GM12891 (cell line): ENCODE measurements at regions not wholly inside any gene's neighbourhood (a gene's known extent, or its start where the extent isn't known, plus 50 kb on each side); places are given as distances from the start of the nearest gene placed in this dataset.
"Not testable (repeated sequence)": the region's sequence is repeated elsewhere in the genome, so short reads cannot be mapped to it uniquely, and the experiment has no call there.

ENCODE experiments used
- DNase-seq: peaks from one replicate; pipeline ENCODE4 v3.0.0; 2011; ENCODE audit warnings: low spot score; ENCODE audit not compliant: insufficient read length
- FAIRE-seq: peaks from 2 replicates; lab custom pipeline; 2011; peaks lifted over from hg19 to GRCh38; lab: Jason Lieb, UNC
- PAX5 ChIP-seq: IDR thresholded peaks from 2 replicates; pipeline ENCODE4 v1.6.1; 2011; ENCODE audit warnings: low read length, moderate library complexity, mild to moderate bottlenecking; ENCODE audit not compliant: insufficient read depth, severe bottlenecking
- POLR2A ChIP-seq: IDR thresholded peaks from 2 replicates; pipeline ENCODE4 v1.6.1; 2011; ENCODE audit warnings: low read depth, low read length, control low read depth
- POLR2AphosphoS5 ChIP-seq: IDR thresholded peaks from 2 replicates; pipeline ENCODE4 v1.6.1; 2011; ENCODE audit warnings: low read depth, low read length, control low read depth
- POU2F2 ChIP-seq: IDR thresholded peaks from 2 replicates; pipeline ENCODE4 v1.6.1; 2011; ENCODE audit warnings: low read depth, mild to moderate bottlenecking, control low read depth, low read length, moderate library complexity
- SPI1 ChIP-seq: IDR thresholded peaks from 2 replicates; pipeline ENCODE4 v1.6.1; 2011; ENCODE audit warnings: low read depth, low read length, control low read depth
- TAF1 ChIP-seq: IDR thresholded peaks from 2 replicates; pipeline ENCODE4 v1.6.1; 2011; ENCODE audit warnings: low read depth, low read length, control low read depth

DNA sequence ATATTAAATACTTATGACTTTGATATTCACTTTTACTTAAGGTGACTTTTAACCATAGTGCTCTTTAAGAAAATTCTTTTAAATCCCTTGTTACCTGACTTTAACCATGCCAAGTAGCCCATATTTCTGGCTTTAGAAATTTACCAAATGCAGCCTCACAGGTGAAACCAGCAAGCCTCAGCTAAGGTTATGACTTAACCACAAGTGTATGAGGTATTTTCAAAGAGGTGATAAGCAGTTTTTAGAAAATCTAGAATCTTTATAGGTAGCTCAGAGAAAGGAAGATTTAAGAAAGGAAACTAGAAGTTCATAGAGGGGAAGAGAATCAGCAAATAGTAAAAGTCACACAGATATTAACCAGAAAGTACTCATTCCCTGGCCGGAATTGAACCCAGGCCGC lies 661.9 kb upstream of the GJE1 start:
- DNase-seq (no peak), FAIRE-seq (no peak)
- no peak for TF ChIP-seq POLR2AphosphoS5
- no peak for TF ChIP-seq TAF1
- TF ChIP-seq POU2F2, result no peak
- no peak for TF ChIP-seq PAX5
- no peak for TF ChIP-seq SPI1
- no peak for TF ChIP-seq POLR2A

DNA sequence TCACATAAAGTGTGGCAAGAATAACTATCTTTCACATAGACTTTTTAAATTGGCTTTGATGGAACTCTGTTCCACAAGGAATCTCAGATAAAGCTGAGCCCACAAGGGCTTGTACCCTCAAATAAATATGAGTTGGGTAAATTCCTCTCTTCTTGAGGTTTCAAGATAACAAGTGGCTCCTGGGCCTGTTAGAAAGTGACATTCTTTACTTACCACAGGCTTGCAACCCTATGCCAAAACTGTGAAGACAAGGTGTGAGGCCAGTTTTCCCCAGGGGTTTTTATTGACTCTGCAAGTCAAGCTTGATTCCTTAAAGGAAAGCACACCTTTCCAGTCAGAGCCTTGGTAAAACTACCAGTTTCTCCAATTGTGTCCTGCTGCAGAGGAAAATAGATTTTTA lies 664.8 kb upstream of the GJE1 start:
- TF ChIP-seq POLR2AphosphoS5 (no peak), TAF1 (no peak), POU2F2 (no peak), PAX5 (no peak), POLR2A (no peak), SPI1 (no peak)
- no peak for DNase-seq
- no peak for FAIRE-seq

DNA sequence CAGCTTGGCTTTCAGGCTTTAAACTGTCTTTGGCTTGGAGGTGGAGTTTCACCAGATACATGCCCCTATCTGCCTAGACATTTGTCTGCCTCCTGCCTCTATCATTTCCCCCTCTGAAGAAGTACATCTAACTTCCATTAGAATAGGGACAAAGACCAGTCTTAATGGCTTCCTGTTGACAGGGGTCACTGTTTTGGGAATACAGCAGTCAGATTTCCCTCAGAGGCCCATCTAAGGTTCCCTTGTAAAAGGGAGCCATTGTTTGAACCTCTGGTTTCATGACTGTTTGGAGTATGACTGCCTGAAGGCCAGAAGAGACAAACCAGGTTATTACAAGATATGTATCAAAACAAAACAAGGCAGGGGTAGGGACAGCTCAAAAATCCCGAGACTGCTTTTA lies 665.7 kb upstream of the GJE1 start:
- TF ChIP-seq POU2F2, result no peak
- TF ChIP-seq PAX5, result no peak
- TF ChIP-seq TAF1, result no peak
- no peak for TF ChIP-seq POLR2A
- no peak for TF ChIP-seq POLR2AphosphoS5
- TF ChIP-seq SPI1, result no peak
- FAIRE-seq, result no peak
- no peak for DNase-seq

DNA sequence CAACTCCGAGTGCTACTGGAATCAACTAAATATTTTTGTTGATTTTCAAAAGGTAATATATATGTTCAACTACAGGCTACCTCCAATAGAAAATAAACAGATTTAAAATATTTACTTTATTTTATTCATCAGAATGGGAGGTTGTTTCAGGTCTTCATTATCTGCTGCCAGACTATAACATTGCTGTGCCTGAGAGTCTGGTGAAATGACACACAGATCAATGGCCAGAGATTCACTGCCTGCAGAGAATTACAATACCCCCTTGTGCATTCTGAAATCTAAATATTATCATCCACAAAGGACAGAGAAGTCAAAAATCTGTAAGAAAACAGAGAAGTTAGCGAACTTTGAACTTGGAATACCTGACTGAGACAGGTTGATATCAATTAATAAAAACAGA lies 667.8 kb upstream of the GJE1 start:
- TF ChIP-seq TAF1 (no peak), POU2F2 (no peak), SPI1 (no peak), POLR2AphosphoS5 (no peak), POLR2A (no peak), PAX5 (no peak)
- DNase-seq, result no peak
- no peak for FAIRE-seq

DNA sequence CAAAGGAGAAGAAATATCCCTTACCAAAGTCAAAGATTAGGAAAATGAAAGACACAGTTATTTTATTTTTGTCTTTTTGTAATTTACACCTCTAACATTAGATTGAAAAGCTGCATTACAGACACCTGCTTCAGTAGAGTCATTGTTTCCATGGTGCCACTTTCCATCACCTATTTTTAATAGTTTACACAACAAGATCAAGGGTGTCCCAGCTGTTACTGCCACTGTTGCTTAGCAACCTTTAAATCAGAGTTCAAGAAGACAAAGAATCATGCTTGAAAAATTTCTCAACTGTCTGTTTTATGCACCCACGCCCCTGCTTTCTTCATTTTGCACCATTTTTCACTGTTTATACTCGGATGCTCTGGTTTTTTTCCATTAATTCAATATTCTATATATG lies 668.2 kb upstream of the GJE1 start:
- TF ChIP-seq POLR2A, result no peak
- TF ChIP-seq PAX5, result no peak
- TF ChIP-seq SPI1, result no peak
- TF ChIP-seq POLR2AphosphoS5, result no peak
- TF ChIP-seq POU2F2, result no peak
- TF ChIP-seq TAF1, result no peak
- DNase-seq (no peak), FAIRE-seq (no peak)

DNA sequence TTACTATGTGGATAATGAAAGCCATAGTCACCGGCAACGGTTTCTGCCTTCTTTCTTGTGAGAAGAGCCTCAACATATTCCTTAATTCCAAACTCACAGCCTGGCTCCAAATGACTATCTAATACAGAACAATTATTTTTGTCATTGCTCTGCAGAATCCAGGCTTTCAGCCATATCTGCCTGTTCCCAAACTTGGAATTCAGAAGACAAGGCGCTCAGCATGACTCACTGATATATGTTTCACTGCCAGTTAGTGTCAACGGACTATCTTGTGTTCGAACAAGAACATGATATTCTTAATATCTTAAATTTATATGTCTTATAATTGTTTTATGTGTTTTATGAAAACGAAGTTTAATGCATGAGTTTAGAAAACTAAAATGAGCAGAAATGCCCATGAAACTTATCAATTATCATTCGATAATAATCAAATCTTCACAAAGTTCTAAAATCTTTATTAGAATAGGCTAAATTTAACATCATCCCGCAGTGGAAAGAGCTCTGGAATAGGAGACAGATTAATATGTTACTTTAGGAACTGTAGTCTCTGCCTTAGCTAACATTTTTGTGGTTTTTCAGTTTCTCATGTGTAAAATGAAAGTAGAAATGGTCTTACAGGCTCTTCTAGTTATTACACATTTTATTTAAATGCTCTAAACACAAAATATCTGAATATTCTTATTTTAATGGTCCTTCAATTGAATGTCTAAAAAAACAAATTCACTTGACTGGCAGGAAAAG lies 669.3 kb upstream of the GJE1 start:
- TF ChIP-seq SPI1, result no peak
- no peak for TF ChIP-seq PAX5
- DNase-seq (no peak), FAIRE-seq (no peak)

DNA sequence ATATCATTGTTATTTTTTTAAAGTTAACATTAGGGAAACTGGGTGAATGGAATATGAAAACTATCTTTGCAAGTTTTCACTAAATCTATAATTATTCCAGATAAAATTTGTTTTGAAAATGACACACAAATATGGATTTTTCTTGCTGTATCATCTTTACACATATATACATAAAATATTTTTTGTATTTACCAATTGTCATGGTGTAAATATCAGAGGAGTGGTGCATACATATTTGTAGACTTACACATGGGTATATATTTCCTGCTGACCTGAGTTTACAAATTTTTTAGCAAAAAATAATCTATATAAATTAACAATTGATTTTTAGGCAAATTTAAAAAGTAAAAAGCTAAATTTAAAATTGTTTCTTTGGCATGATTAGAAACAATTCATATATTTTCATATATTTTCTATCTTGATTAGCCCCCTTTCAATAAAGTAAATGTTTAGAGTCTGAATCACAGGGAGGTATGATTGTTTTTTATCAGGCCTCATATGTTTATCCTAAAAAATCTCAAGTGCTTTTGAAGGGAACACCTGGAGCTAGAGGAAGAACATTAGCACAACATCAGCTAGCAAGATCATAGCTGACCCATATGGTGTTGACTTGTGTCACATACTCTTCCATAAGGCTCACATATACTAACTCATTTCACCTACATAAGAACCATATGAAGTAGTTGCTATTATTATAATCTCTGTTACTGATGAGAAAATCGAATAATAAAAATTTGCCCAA lies 671.8 kb upstream of the GJE1 start:
- no peak for TF ChIP-seq POU2F2
- no peak for TF ChIP-seq TAF1
- TF ChIP-seq PAX5, result no peak
- no peak for TF ChIP-seq SPI1
- no peak for TF ChIP-seq POLR2A
- TF ChIP-seq POLR2AphosphoS5, result no peak
- no peak for FAIRE-seq
- no peak for DNase-seq

DNA sequence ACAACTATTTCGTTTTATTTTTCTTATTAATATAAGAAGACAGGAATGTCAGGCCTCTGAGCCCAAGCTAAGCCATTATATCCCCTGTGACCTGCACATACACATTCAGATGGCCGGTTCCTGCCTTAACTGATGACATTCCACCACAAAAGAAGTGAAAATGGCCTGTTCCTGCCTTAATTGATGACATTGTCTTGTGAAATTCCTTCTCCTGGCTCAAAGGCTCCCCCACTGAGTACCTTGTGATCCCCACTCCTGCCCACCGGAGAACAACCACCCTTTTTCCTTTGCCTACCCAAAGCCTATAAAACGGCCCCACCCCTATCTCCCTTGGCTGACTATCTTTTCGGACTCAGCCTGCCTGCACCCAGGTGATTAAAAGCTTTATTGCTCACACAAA lies 672.5 kb upstream of the GJE1 start:
- DNase-seq, FAIRE-seq: not testable (repeated sequence)

DNA sequence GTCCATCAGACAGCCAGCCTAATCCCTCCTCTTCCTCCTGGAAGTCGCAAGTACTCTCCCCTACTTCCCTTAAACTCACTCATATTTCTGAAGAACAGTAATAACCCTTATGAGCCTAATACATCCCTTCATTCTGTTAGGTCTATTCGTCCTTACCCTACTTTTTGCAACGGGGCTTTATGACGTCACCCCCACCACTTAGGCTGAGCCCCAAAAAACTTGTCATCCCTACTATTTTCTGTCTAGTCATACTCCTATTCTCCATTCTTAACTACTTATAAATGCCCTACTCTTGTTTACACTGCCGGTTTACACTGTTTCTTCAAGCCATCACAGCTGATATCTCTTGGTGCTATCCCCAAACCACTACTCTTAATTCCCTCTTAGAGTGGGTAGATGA lies 674.7 kb upstream of the GJE1 start:
- DNase-seq, FAIRE-seq: not testable (repeated sequence)

DNA sequence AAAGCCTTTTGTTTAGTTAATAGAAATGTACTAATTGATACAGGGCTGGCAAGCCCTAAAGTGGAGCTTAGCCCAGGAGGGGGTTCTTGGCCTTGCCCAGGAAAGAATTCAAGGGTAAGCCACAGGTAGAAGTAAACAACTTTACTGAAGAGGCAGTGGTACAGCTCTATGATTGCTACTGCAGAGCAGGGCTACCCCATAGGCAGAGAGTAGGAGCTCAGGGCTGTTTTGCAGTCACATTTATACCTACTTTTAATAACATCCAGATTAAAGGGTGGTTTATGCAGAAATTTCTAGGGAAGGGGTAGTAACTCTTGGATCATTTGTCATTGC lies 680.4 kb upstream of the GJE1 start:
- FAIRE-seq, result no peak
- DNase-seq, result no peak
- TF ChIP-seq SPI1, result no peak
- TF ChIP-seq POU2F2, result no peak
- no peak for TF ChIP-seq POLR2A
- no peak for TF ChIP-seq TAF1
- no peak for TF ChIP-seq POLR2AphosphoS5
- TF ChIP-seq PAX5, result no peak
